HG02763 (cell line): ENCODE measurements at regions not wholly inside any gene's neighbourhood (a gene's known extent, or its start where the extent isn't known, plus 50 kb on each side); places are given as distances from the start of the nearest gene placed in this dataset.
A peak's percentile ranks its signal among the peaks of the same experiment; 100 is the strongest.

ENCODE experiments used
- ATAC-seq: cut with Tn5 transposase; IDR thresholded peaks from one replicate; pipeline ENCODE4 v1.9.1; 2021; ENCODE audit warnings: mild to moderate bottlenecking, moderate library complexity; ENCODE audit not compliant: unreplicated experiment

DNA sequence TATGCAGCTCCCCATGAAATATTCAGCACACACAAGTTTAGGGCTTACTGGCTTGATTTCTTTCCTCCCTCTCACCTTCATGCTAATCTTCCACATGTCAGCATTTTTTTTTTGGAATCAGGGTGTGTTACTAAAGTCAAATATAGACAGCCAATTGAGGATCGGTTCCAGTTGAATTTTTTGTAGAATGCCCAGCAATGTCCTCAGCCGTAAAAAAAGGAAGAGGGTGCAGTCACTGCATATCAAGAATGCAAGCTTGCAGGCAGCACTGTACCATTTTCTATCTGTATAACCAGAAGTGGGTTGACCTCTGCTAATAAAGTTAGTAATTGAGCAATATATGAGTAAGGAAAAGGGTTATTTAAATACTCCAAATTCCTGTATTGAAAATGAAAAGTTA is 51.4 kb upstream of the CHMP2B start:
- ATAC-seq = no peak

DNA sequence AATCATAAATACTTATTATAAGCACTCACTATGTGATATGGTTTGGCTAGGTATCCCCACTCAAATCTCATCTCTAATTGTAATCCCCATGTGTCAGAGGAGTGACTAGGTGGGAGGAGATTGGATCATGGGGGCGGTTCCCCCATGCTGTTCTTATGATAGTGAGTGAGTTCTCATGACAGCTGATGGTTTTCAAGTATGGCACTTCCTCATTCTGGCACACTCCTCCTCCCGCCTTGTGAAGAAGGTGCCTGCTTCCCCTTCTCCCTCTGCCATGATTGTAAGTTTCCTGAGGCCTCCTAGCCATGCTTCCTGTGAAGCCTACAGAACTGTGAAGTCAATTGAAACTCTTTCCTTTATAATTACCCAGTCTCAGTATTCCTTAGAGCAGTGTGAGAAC is 53.3 kb upstream of the CHMP2B start:
- no peak for ATAC-seq

DNA sequence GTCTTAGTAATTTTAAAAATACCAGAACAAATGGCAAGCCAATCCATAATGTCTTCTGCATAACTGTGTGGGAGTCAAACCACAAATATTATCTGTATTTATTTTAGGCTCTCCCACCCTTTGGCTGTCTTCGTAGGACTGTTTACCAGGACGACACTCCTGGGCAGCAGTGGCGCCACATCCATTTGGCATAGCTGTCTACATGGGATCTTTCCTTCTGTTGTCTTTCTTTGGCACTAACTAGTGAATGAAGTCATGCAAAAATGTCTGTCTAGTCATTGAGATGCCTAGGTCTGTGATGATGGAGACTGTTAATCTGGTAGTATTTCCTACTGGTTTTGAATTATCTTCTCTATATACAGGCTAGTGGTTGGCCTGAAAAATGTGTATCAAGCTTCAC is 54.0 kb upstream of the CHMP2B start:
- no peak for ATAC-seq

DNA sequence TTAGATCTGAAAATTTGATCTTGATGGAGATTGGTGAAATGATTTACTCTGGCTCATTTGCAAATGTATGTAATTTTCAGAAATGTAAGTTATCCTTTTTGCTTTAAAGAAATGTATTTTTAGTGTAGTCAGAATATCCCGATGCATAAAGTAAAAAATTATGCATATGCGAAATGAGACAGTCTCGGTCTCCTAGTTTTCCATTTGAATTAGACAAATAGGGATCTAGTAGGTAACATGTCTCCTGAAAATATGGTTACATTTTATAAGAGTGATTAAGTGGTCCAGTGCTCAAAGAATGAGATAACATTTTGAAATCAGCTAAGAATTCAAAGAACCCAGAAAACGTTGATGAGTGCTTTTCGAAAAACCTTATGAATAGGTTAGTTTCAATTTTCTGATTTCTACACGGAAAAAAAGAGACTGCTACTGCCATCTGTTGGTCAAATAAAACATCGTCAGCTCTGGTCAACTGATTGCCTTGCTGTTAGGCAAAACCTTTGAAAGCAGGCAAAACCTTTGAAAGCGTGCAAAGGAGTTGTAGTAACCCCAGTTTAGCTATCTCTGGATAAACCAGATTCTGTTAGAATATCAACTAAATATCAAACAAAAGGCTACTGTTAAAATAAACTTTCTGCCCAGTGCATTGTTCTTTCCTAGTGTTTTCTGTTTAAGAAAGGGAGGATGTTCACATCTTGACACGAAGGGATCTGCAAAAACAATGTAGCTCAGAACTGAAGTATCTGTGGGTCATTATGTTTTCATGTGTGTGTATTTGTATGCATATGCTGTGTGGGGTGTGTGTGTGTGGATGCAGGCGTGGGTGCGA is 59.3 kb upstream of the CHMP2B start:
- ATAC-seq = peak; percentile 81

- ATAC-seq = no peak
These were observed 62.9 kb upstream of the CHMP2B start for GRCh38 chr3:87164245-87164644.

GRCh38 chr3:87161851-87162250 is 65.3 kb upstream of the CHMP2B start:
- ATAC-seq = no peak

DNA sequence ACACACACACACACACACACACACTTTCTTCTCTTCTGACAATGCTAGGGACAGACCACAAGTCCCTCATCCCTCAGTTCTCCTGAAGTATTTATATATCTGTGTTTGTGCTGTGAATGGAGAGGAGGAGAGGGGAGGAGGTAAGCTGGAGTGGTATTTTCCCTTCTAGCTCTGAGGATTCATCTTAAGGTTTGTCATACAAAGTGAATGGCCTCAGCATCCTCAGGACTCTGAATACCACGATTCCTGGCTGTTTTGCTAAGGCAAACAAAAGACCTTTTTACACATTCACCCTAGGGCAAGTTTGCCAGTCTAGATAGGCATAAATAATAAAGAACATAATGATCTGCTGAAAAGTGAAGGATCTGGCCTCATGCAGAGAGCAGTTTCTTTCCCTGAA is 65.7 kb upstream of the CHMP2B start:
- no peak for ATAC-seq

DNA sequence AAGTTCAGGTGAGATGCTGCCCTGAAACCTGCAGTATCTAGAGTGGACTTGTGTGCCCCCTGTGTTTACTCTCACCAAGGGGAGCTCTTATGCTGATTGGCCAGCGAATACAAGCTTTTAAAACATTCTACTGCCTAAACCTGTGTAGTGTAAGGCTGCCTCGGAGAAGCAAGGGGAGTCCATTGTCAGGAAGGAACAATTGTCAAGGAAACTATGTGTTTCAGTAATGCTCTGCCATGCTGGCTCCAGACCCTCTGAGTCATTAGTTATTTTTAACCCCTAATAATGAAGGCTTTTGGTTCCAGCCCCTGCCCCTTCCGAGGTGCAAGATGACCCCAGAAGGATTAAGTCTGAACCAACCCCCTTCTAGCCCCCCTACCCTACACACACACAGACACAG is 66.1 kb upstream of the CHMP2B start:
- ATAC-seq = no peak

DNA sequence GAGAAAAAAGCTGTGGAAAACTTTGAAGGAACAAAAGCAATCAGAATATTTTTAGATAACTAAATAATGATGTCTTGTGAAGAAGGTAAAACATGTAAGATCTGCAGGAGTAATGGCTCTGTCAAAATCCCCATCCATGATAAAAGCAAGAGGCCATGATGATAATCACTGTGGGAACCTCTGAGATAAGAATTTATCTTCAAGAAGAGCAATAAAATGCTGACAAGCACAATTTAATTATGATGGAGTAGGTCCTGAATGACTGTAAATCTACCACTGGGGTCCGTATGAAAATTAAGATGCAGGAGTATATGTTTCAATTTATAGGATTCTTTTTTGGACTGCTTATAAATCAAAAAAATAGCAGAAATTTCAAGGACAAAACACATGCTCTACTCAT is 68.3 kb upstream of the CHMP2B start:
- no peak for ATAC-seq

DNA sequence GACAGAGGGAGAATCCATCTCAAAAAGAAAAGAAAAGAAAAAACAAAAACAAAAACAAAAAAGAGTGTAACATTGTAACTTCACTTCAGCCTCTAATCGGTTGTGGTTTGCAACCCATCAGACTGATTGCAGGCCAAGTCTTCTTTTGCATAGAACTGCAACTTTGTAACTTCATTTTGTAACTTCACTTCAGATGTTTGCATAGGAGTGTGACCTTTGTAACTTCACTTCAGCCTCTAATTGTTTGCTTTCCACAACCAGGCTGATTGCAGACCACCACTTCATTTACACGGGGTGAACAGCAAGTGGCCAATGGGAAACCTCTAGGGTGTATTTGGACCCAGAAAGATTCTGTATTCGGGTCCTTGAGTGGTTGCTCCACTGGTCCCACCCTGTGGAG is 79.1 kb upstream of the CHMP2B start:
- ATAC-seq = no peak

GRCh38 chr3:87147562-87147961 is 79.5 kb upstream of the CHMP2B start:
- no peak for ATAC-seq

- ATAC-seq = peak; percentile 60
These were observed 81.6 kb upstream of the CHMP2B start for GRCh38 chr3:87145553-87145952.

DNA sequence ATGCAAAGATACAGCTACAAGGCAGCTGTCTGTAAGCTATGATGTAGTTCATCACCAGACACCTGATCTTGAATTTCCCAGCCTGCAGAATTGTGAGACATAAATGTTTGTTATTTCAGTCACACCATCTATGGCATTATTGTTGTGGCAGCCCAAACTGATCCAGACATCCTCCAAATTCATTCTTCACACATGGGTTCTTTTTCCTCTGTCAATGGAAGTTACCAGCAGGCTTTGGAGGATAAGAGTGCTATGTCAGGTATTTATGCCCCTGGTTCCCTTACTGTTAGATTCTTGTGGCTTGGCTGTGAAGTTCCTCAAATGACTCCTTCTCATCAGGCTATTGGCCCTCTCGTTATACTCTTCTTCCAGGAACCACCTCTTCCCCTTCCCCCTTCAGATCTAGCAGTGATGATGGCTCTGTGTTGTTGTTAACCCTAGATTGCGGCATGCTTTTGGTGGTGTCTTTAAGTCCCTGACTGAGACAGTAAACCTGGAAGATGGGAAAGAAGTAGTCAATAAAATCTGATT is 91.0 kb upstream of the CHMP2B start:
- ATAC-seq = no peak

DNA sequence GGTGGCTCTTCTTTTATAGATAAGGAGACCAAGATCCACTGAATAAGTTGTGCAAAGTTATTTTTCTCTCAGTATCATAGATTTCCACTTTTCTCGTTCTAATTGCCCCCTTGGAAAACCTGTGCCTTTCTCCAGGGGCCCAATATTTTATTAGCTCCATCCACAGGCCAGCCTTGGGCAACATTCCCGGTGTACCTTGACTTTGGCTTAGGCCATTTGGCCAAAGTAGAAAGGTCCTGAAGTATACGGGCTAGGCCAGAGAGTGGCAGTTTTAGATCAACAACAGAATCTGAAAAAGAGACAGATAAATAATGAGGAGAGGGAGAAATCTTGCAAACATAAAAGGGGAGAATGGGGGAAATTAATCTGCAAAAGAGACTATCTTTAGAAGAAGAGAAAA is 91.7 kb upstream of the CHMP2B start:
- ATAC-seq = no peak

- no peak for ATAC-seq
These were observed 94.3 kb upstream of the CHMP2B start for GRCh38 chr3:87132801-87133200.

DNA sequence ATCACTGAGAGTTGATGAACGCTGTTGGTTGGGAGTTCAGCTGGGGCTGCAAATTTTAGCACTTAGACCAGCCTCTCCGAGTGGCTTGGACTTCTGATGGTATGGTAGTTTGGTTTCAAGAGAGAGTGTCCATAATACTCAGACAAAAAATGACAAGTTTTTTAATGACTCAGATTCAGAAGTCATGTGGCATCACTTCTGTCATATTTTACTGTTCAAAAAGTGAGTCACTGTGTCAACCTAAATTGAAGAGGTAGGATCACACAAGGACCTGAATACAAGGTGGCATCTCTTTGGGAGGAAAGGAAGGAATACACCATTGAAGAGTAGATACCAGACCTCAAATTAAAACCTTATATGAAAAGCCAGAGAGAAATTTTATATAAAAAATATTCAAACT is 99.1 kb upstream of the CHMP2B start:
- no peak for ATAC-seq

DNA sequence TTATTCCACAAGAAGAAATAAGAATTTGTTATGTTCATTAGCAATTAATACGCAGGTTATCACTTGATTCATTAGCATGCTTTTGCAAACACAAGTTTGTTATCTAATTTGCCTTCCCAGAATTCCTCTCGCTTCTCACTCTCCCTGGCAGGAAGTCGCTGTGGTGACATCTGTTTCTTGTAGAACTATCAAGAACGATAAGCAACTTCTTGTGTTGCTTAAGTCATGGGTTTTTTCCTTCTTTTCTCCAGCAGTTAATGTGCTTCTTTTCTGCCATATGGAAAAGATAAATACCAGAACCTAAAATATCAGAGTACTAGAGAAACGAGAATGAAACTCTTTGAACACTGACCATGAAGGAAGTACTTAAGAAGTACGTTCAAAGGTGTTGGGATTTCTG is 99.8 kb upstream of the CHMP2B start:
- no peak for ATAC-seq

GRCh38 chr3:87126321-87126720 is 100.8 kb upstream of the CHMP2B start:
- no peak for ATAC-seq

- no peak for ATAC-seq
These were observed 102.0 kb upstream of the CHMP2B start for GRCh38 chr3:87125116-87125515.

DNA sequence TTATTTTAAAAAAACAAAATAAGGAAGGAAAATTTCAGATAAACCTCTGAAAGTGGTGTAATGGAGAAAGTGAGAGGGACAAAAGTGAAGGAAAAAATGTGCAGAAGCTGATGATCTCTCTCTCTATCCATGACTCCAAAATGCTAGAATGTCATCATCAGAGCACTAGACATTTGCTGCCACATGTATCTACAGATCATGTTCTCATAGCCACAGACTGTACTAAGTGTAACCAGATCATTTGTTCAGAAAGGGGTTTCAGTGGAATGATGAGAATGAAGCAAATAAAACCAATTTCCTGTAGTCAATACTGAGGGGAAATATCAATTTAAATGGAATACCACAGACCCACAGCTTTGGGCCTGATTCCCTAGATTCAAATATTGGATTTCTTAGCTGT is 104.3 kb upstream of the CHMP2B start:
- ATAC-seq = no peak

- ATAC-seq = no peak
These were observed 105.3 kb upstream of the CHMP2B start for GRCh38 chr3:87121856-87122255.

DNA sequence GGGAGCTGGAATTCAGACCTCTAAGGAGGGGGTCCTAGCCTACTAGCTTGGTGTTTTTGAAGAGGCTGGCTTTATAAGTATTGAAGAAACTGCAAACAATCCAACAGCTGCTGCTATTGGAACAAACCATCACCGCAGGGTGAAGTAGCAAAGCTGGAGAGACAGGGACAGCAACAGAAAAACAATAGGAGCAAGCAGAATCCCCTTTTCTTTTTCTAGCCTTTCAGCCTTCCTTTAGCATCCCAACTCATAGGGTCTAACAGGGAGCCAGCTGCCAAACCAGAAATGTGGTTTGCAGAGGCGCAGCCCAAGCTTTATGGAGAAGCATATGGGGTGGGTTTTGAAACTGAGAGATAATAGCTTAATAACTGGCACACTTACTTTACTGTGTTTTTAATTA is 106.2 kb upstream of the CHMP2B start:
- no peak for ATAC-seq

DNA sequence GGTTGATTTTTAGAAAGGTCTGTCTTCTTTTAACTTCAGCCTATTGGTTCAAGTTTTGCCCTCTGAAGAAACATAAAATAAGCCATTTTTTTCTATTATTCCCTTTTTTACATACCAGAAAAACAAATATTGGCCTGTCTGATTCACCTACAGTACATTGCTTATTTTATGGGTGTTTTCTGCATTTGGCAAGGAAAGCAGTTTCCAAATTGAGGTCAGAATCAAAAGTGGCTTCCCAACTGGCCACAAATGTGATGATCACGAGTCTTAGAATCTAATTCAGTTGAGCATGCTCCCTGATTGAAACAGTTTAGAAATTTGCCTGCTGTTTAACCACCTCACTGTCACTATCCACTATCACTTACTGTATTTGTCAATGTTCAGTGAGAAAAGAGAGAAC is 106.9 kb upstream of the CHMP2B start:
- ATAC-seq = no peak
